H9 (cell line): ENCODE measurements at regions not wholly inside any gene's neighbourhood (a gene's known extent, or its start where the extent isn't known, plus 50 kb on each side); places are given as distances from the start of the nearest gene placed in this dataset.
"Not testable (repeated sequence)": the region's sequence is repeated elsewhere in the genome, so short reads cannot be mapped to it uniquely, and the experiment has no call there.

Experiments
- DNase-seq: peaks from one replicate; pipeline ENCODE4 v3.0.0-alpha.2; 2017
- H2AFZ ChIP-seq: one replicate; pipeline ENCODE4 v1.6.1; 2013; ENCODE audit warnings: mild to moderate bottlenecking, low read length, control low read depth, moderate library complexity
- H2AK5ac ChIP-seq: 2 replicates; pipeline ENCODE4 v1.6.1; 2013; ENCODE audit warnings: low read length, control low read depth, mixed read lengths; ENCODE audit not compliant: insufficient read length
- H2BK120ac ChIP-seq: one replicate; pipeline ENCODE4 v1.6.1; 2013; ENCODE audit warnings: low read depth, mild to moderate bottlenecking, low read length, control low read depth, inconsistent platforms; ENCODE audit not compliant: poor library complexity, severe bottlenecking
- H2BK12ac ChIP-seq: 2 replicates; pipeline ENCODE4 v1.6.1; 2013; ENCODE audit warnings: low read length, control low read depth, mixed read lengths, low read depth; ENCODE audit not compliant: insufficient read length
- H2BK15ac ChIP-seq: 2 replicates; pipeline ENCODE4 v1.6.1; 2013; ENCODE audit warnings: low read depth, low read length, control low read depth
- H2BK20ac ChIP-seq: one replicate; pipeline ENCODE4 v1.6.1; 2013; ENCODE audit warnings: low read depth, mild to moderate bottlenecking, low read length, control low read depth, inconsistent platforms; ENCODE audit not compliant: poor library complexity, severe bottlenecking
- H2BK5ac ChIP-seq: 2 replicates; pipeline ENCODE4 v1.6.1; 2013; ENCODE audit warnings: low read length, control low read depth, mixed read lengths; ENCODE audit not compliant: insufficient read length
- H3K14ac ChIP-seq: 2 replicates; pipeline ENCODE4 v1.6.1; 2013; ENCODE audit warnings: low read length, control low read depth; ENCODE audit not compliant: insufficient read depth
- H3K18ac ChIP-seq: 2 replicates; pipeline ENCODE4 v1.6.1; 2013; ENCODE audit warnings: low read depth, mild to moderate bottlenecking, mixed read lengths, low read length, control low read depth; ENCODE audit not compliant: insufficient read length
- H3K23ac ChIP-seq: 2 replicates; pipeline ENCODE4 v1.6.1; 2013; ENCODE audit warnings: low read length, control low read depth, mixed read lengths, low read depth; ENCODE audit not compliant: insufficient read length
- H3K23me2 ChIP-seq: 2 replicates; pipeline ENCODE4 v1.6.1; 2013; ENCODE audit warnings: low read depth, mild to moderate bottlenecking, mixed read lengths, low read length, control low read depth; ENCODE audit not compliant: insufficient read length, poor library complexity, severe bottlenecking
- H3K27ac ChIP-seq: 2 replicates; pipeline ENCODE4 v1.5.1; 2013; ENCODE audit warnings: low read length, control low read depth, mixed read lengths, low read depth; ENCODE audit not compliant: insufficient read length
- H3K27me3 ChIP-seq: 2 replicates; pipeline ENCODE4 v1.6.1; 2013; ENCODE audit warnings: low read length, control low read depth, inconsistent platforms; ENCODE audit not compliant: insufficient read depth
- H3K4ac ChIP-seq: 2 replicates; pipeline ENCODE4 v1.6.1; 2013; ENCODE audit warnings: low read depth, mild to moderate bottlenecking, control low read depth, inconsistent platforms, low read length, moderate library complexity
- H3K4me1 ChIP-seq: 2 replicates; pipeline ENCODE4 v1.6.1; 2013; ENCODE audit warnings: low read length, control low read depth, inconsistent platforms; ENCODE audit not compliant: insufficient read depth
- H3K4me2 ChIP-seq: 2 replicates; pipeline ENCODE4 v1.6.1; 2013; ENCODE audit warnings: low read length, control low read depth, mixed read lengths; ENCODE audit not compliant: insufficient read length, insufficient read depth
- H3K56ac ChIP-seq: 2 replicates; pipeline ENCODE4 v1.6.1; 2013; ENCODE audit warnings: low read depth, mild to moderate bottlenecking, mixed read lengths, low read length, control low read depth; ENCODE audit not compliant: insufficient read length
- H3K79me1 ChIP-seq: 2 replicates; pipeline ENCODE4 v1.6.1; 2013; ENCODE audit warnings: low read depth, mild to moderate bottlenecking, moderate library complexity, low read length, control low read depth, inconsistent platforms; ENCODE audit not compliant: insufficient read depth, poor library complexity, severe bottlenecking
- H3K79me2 ChIP-seq: 2 replicates; pipeline ENCODE4 v1.6.1; 2013; ENCODE audit warnings: low read length, control low read depth, inconsistent platforms; ENCODE audit not compliant: insufficient read depth
- H3K9ac ChIP-seq: 2 replicates; pipeline ENCODE4 v1.6.1; 2013; ENCODE audit warnings: low read length, control low read depth, mixed read lengths; ENCODE audit not compliant: insufficient read length; ENCODE audit errors: extremely low read depth
- H3K9me3 ChIP-seq: one replicate; pipeline ENCODE4 v1.6.1; 2013; ENCODE audit warnings: low read depth, low read length, inconsistent platforms; ENCODE audit not compliant: control insufficient read depth
- H3T11ph ChIP-seq: one replicate; pipeline ENCODE4 v1.6.1; 2013; ENCODE audit warnings: mild to moderate bottlenecking, low read length, control low read depth, inconsistent platforms
- H4K20me1 ChIP-seq: one replicate; pipeline ENCODE4 v1.6.1; 2013; ENCODE audit not compliant: control insufficient read depth, insufficient read length, insufficient read depth
- H4K5ac ChIP-seq: 2 replicates; pipeline ENCODE4 v1.6.1; 2013; ENCODE audit warnings: low read depth, mild to moderate bottlenecking, mixed read lengths, low read length, control low read depth; ENCODE audit not compliant: insufficient read length
- H4K8ac ChIP-seq: replicated peaks from 2 replicates; pipeline ENCODE4 v1.6.1; 2013; ENCODE audit warnings: low read length, control low read depth, mixed read lengths, low read depth; ENCODE audit not compliant: insufficient read length
- H4K91ac ChIP-seq: 2 replicates; pipeline ENCODE4 v1.6.1; 2013; ENCODE audit warnings: low read depth, mild to moderate bottlenecking, moderate library complexity, mixed read lengths, low read length, control low read depth; ENCODE audit not compliant: insufficient read length
- H3K27ac Mint-ChIP-seq, 3 experiments: 2 replicates in 2 of 3; 3 replicates in 1 of 3; pipeline ENCODE4 v1.8.0; 2020 to 2021; ENCODE audit warnings: mixed read lengths in 3 of 3, mild to moderate bottlenecking in 1 of 3, moderate library complexity in 1 of 3
- H3K27me3 Mint-ChIP-seq: 2 replicates; pipeline ENCODE4 v1.8.0; 2021; ENCODE audit warnings: low read depth, mild to moderate bottlenecking, moderate library complexity, mixed read lengths
- H3K36me3 Mint-ChIP-seq, 3 experiments: 2 replicates in 2 of 3; 3 replicates in 1 of 3; pipeline ENCODE4 v1.8.0; 2020 to 2021; ENCODE audit warnings: low read depth in 3 of 3, mixed read lengths in 3 of 3; ENCODE audit not compliant: insufficient read depth in 1 of 3
- H3K4me1 Mint-ChIP-seq, 2 experiments: 2 replicates each; pipeline ENCODE4 v1.8.0; 2020; ENCODE audit warnings: mixed read lengths in 2 of 2
- H3K4me3 Mint-ChIP-seq, 2 experiments: 2 replicates in 1 of 2; 3 replicates in 1 of 2; pipeline ENCODE4 v1.8.0; 2020 to 2021; ENCODE audit warnings: mild to moderate bottlenecking in 2 of 2, mixed read lengths in 2 of 2, moderate library complexity in 1 of 2
- H3K9me3 Mint-ChIP-seq, 2 experiments: 2 replicates in 1 of 2; 3 replicates in 1 of 2; pipeline ENCODE4 v1.8.0; 2020; ENCODE audit warnings: mild to moderate bottlenecking in 2 of 2, mixed read lengths in 2 of 2, moderate library complexity in 1 of 2
- CTCF ChIP-seq: fragments of 200-600 bp; sonication (generic); conservative IDR thresholded peaks from 3 replicates; pipeline ENCODE4 v1.8.0; 2021; ENCODE audit warnings: antibody characterized with exemption, mild to moderate bottlenecking
- WGBS: extraction: QIAGEN DNeasy Blood & Tissue Kit; methylation state at CpG from one replicate; pipeline ENCODE4 v1.1.7; 2013; ENCODE audit warnings: missing lambda C conversion rate, low lambda C conversion rate, mixed read lengths; ENCODE audit not compliant: insufficient read length; ENCODE audit errors: extremely low coverage; 5-methylcytosine and 5-hydroxymethylcytosine counted together

GRCh38 chr21:28385845-28386244 lies 606.8 kb downstream of the LTN1 start:
- H3K23me2 ChIP-seq, result no peaks in the 10 kb centered on the region
- WGBS, result no CpG with 5 or more reads among the region's 1 CpG
- no peak overlapping the region for H3K23ac ChIP-seq

GRCh38 chr21:28381000-28381745 lies 611.5 kb downstream of the LTN1 start:
- not testable (repeated sequence) for H3K14ac ChIP-seq, H3K36me3 Mint-ChIP-seq, H2BK5ac ChIP-seq, H4K8ac ChIP-seq, H3K4me1 ChIP-seq, H3K27ac ChIP-seq, H3K79me2 ChIP-seq, H3K18ac ChIP-seq, H3T11ph ChIP-seq, H3K4me3 Mint-ChIP-seq, H2BK15ac ChIP-seq, H3K23ac ChIP-seq, H3K4me2 ChIP-seq, H4K5ac ChIP-seq, H3K4me1 Mint-ChIP-seq, H2BK120ac ChIP-seq, H2AK5ac ChIP-seq, H3K23me2 ChIP-seq, H3K9me3 ChIP-seq, H3K9me3 Mint-ChIP-seq, H4K91ac ChIP-seq, H3K4ac ChIP-seq, H3K27me3 ChIP-seq, H3K9ac ChIP-seq, H3K27me3 Mint-ChIP-seq, H4K20me1 ChIP-seq, DNase-seq, H3K56ac ChIP-seq, H3K27ac Mint-ChIP-seq, H2AFZ ChIP-seq, H3K79me1 ChIP-seq, H2BK20ac ChIP-seq, H2BK12ac ChIP-seq
- no CpG with 5 or more reads among the region's 2 CpGs for WGBS

More at GRCh38 chr21:28385845-28386244, 606.8 kb downstream of the LTN1 start:
- Histone ChIP-seq H2BK20ac (no peak overlapping the region), H4K5ac (no peak overlapping the region), H3K27me3 (no peaks in the 10 kb centered on the region), H4K20me1 (no peaks in the 10 kb centered on the region), H3K9me3 (no peaks in the 10 kb centered on the region), H2AFZ (no peak overlapping the region), H2BK120ac (no peak overlapping the region), H3K18ac (no peak overlapping the region), H4K91ac (no peak overlapping the region), H3K79me1 (no peaks in the 10 kb centered on the region), H3K4me1 (no peaks in the 10 kb centered on the region), H3K4me2 (no peak overlapping the region), H3K27ac (no peak overlapping the region), H3K14ac (no peak overlapping the region), H3K4ac (no peak overlapping the region), H2BK12ac (no peak overlapping the region), H3K79me2 (no peaks in the 10 kb centered on the region), H3K9ac (no peak overlapping the region), H2BK5ac (no peak overlapping the region), H3T11ph (no peak overlapping the region), H2BK15ac (no peak overlapping the region), H2AK5ac (no peak overlapping the region), H4K8ac (no peak overlapping the region), H3K56ac (no peak overlapping the region)
- no peaks in the 10 kb centered on the region for H3K4me1 Mint-ChIP-seq
- H3K27ac Mint-ChIP-seq, result no peak overlapping the region
- H3K9me3 Mint-ChIP-seq, result no peaks in the 10 kb centered on the region
- no peaks in the 10 kb centered on the region for H3K36me3 Mint-ChIP-seq
- DNase-seq, result no peak
- no peak overlapping the region for H3K4me3 Mint-ChIP-seq
- H3K27me3 Mint-ChIP-seq, result no peaks in the 10 kb centered on the region
- TF ChIP-seq CTCF, result no peak
